GM19463 (cell line): ENCODE measurements at regions not wholly inside any gene's neighbourhood (a gene's known extent, or its start where the extent isn't known, plus 50 kb on each side); places are given as distances from the start of the nearest gene placed in this dataset.
"Not testable (repeated sequence)": the region's sequence is repeated elsewhere in the genome, so short reads cannot be mapped to it uniquely, and the experiment has no call there.

ENCODE experiments used
- ATAC-seq: cut with Tn5 transposase; IDR thresholded peaks from one replicate; pipeline ENCODE4 v1.9.1; 2021; ENCODE audit warnings: mild to moderate bottlenecking, moderate library complexity; ENCODE audit not compliant: unreplicated experiment

- ATAC-seq = no peak
Observed at GRCh38 chr5:166276006-166276405, 2015.4 kb upstream of the WWC1 start.

- no peak for ATAC-seq
Observed at GRCh38 chr5:166279828-166280227, 2011.6 kb upstream of the WWC1 start.

- ATAC-seq = no peak
Observed at GRCh38 chr5:166281433-166281832, 2010.0 kb upstream of the WWC1 start.

GRCh38 chr5:166282939-166283338 is 2008.5 kb upstream of the WWC1 start:
- no peak for ATAC-seq

- no peak for ATAC-seq
Observed at GRCh38 chr5:166285361-166285760, 2006.1 kb upstream of the WWC1 start.

GRCh38 chr5:166286832-166287231 is 2004.6 kb upstream of the WWC1 start:
- no peak for ATAC-seq

- ATAC-seq = no peak
Observed at GRCh38 chr5:166287866-166288265, 2003.6 kb upstream of the WWC1 start.

GRCh38 chr5:166291800-166292199 is 1999.6 kb upstream of the WWC1 start:
- ATAC-seq = not testable (repeated sequence)

- ATAC-seq = no peak
Observed at GRCh38 chr5:166293892-166294291, 1997.6 kb upstream of the WWC1 start.

- no peak for ATAC-seq
Observed at GRCh38 chr5:166302166-166302565, 1989.3 kb upstream of the WWC1 start.

GRCh38 chr5:166317425-166317824 is 1974.0 kb upstream of the WWC1 start:
- ATAC-seq = no peak

- no peak for ATAC-seq
Observed at GRCh38 chr5:166320920-166321480, 1970.4 kb upstream of the WWC1 start.

GRCh38 chr5:166324372-166324771 is 1967.1 kb upstream of the WWC1 start:
- no peak for ATAC-seq

- ATAC-seq = no peak
Observed at GRCh38 chr5:166329149-166329800, 1962.2 kb upstream of the WWC1 start.

GRCh38 chr5:166330036-166330435 is 1961.4 kb upstream of the WWC1 start:
- ATAC-seq = no peak

- ATAC-seq = no peak
Observed at GRCh38 chr5:166331521-166331920, 1959.9 kb upstream of the WWC1 start.

- no peak for ATAC-seq
Observed at GRCh38 chr5:166338801-166339200, 1952.6 kb upstream of the WWC1 start.

GRCh38 chr5:166340039-166340438 is 1951.4 kb upstream of the WWC1 start:
- no peak for ATAC-seq

GRCh38 chr5:166341740-166342337 is 1949.6 kb upstream of the WWC1 start:
- peak; percentile 41 for ATAC-seq

- ATAC-seq = no peak
Observed at GRCh38 chr5:166342402-166342801, 1949.0 kb upstream of the WWC1 start.

- ATAC-seq = no peak
Observed at GRCh38 chr5:166346726-166347374, 1944.6 kb upstream of the WWC1 start.

- ATAC-seq = no peak
Observed at GRCh38 chr5:166349046-166349445, 1942.4 kb upstream of the WWC1 start.
